Spleen (tissue), 7 donors: ENCODE measurements at regions not wholly inside any gene's neighbourhood (a gene's known extent, or its start where the extent isn't known, plus 50 kb on each side); places are given as distances from the start of the nearest gene placed in this dataset.

Experiments
- POLR2A ChIP-seq, 3 donors: fragments of 450-650 bp; IDR thresholded peaks; one replicate each; pipeline ENCODE4 v1.5.1; 2017; ENCODE audit warnings: antibody characterized with exemption in 3 of 3, mild to moderate bottlenecking in 1 of 3
- TF ChIP-seq, protein P1 (sequence below), 11 experiments: fragments of 200-600 bp in 7 of 11; fragments of 450-650 bp in 4 of 11; sonication (generic) in 4 of 11; IDR thresholded peaks in 8 of 11; conservative IDR thresholded peaks in 3 of 11; 1 replicate in 7 of 11; 2 replicates in 4 of 11; pipeline versions ENCODE4 v1.4.0 to v1.8.0; 2016 to 2021; ENCODE audit warnings: antibody characterized with exemption in 11 of 11, inconsistent platforms in 4 of 11, mild to moderate bottlenecking in 1 of 11
- donor health status: DM: no; HTN: no; CAD: no; lungs with moderate emphysema.
- donor health status: DM: no; HTN: no; CAD: no.
- donor health status: DM: no; HTN: no; CAD: no.

DNA sequence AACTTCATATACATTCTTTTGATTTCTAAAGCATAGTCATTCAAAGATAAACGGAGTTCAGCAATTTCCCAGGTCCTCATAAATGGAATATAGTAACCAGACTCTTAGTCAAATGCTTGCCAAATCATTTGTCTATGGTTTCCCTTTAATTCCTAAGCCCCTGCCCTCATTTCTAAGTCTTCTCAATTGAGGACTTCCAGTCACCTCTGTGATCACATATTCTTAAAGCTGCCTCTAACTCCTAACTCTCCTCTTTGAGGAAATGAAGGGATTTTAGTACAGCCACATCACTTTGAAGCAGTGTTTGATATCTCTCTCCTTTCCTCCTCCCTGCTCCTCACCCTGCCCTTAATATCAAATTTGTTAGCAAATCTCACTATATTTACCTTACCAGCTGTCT, 58.7 kb downstream of the PLEKHG1 start:
- TF ChIP-seq, protein P1, sequence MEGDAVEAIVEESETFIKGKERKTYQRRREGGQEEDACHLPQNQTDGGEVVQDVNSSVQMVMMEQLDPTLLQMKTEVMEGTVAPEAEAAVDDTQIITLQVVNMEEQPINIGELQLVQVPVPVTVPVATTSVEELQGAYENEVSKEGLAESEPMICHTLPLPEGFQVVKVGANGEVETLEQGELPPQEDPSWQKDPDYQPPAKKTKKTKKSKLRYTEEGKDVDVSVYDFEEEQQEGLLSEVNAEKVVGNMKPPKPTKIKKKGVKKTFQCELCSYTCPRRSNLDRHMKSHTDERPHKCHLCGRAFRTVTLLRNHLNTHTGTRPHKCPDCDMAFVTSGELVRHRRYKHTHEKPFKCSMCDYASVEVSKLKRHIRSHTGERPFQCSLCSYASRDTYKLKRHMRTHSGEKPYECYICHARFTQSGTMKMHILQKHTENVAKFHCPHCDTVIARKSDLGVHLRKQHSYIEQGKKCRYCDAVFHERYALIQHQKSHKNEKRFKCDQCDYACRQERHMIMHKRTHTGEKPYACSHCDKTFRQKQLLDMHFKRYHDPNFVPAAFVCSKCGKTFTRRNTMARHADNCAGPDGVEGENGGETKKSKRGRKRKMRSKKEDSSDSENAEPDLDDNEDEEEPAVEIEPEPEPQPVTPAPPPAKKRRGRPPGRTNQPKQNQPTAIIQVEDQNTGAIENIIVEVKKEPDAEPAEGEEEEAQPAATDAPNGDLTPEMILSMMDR (IDR thresholded peaks at IDR 0.05 in 8 of 11, conservative IDR thresholded peaks at IDR 0.05 in 3 of 11): no peak
- TF ChIP-seq POLR2A (IDR thresholded peaks at IDR 0.05): no peak
